OCI-LY7 (cell line): ENCODE measurements at regions not wholly inside any gene's neighbourhood (a gene's known extent, or its start where the extent isn't known, plus 50 kb on each side); places are given as distances from the start of the nearest gene placed in this dataset.

Source experiments
- BruUV-seq: library from RNA; stranded (reverse); fragments of 400-500 nt; replicated peaks from 2 replicates; lab custom pipeline; 2021; lab: Mats Ljungman, UMichigan
- CTCF ChIA-PET: fragments of 300-600 bp; sonication (Branson Sonifier 250); formaldehyde crosslinking; loops from one replicate; lab custom pipeline; 2022; ENCODE audit warnings: antibody characterized with exemption; ENCODE audit not compliant: unreplicated experiment; lab: Charles Lee
- POLR2A ChIA-PET: fragments of 300-600 bp; sonication (Branson Sonifier 250); formaldehyde crosslinking; loops from one replicate; lab custom pipeline; 2022; ENCODE audit warnings: antibody characterized with exemption; lab: Charles Lee
- DNase-seq: peaks from one replicate; pipeline ENCODE4 v3.0.0-alpha.2; 2015; ENCODE audit warnings: low spot score
- H2AFZ ChIP-seq: fragments of 200-600 bp; sonication (generic), shearing (Covaris generic); 2 replicates; pipeline ENCODE4 v1.6.1; 2014; ENCODE audit warnings: mild to moderate bottlenecking, antibody characterized with exemption, low read length, moderate library complexity
- H3K27ac ChIP-seq: fragments of 200-600 bp; sonication (generic); 2 replicates; pipeline ENCODE4 v1.5.1; 2014; ENCODE audit warnings: mixed run types, low read depth, mild to moderate bottlenecking, moderate library complexity, low read length, inconsistent platforms; ENCODE audit not compliant: poor library complexity, severe bottlenecking
- H3K36me3 ChIP-seq: fragments of 200-600 bp; sonication (generic); 2 replicates; pipeline ENCODE4 v1.6.1; 2014; ENCODE audit warnings: mild to moderate bottlenecking, antibody characterized with exemption, low read length, moderate library complexity, mixed read lengths; ENCODE audit not compliant: insufficient read depth
- H3K4me1 ChIP-seq: fragments of 200-600 bp; sonication (generic); 2 replicates; pipeline ENCODE4 v1.5.1; 2014; ENCODE audit warnings: mild to moderate bottlenecking, low read length; ENCODE audit not compliant: insufficient read depth, poor library complexity, severe bottlenecking
- H3K4me2 ChIP-seq: fragments of 200-600 bp; sonication (generic); 2 replicates; pipeline ENCODE4 v1.6.1; 2014; ENCODE audit warnings: mild to moderate bottlenecking, low read length
- H3K4me3 ChIP-seq: fragments of 200-600 bp; sonication (generic); 2 replicates; pipeline ENCODE4 v1.5.1; 2014; ENCODE audit warnings: mild to moderate bottlenecking, low read depth, low read length; ENCODE audit not compliant: poor library complexity, severe bottlenecking
- H3K79me2 ChIP-seq: fragments of 200-600 bp; sonication (generic); 2 replicates; pipeline ENCODE4 v1.6.1; 2016; ENCODE audit warnings: low read depth, mild to moderate bottlenecking, low read length, moderate library complexity, mixed read lengths; ENCODE audit not compliant: insufficient read depth
- H3K9me2 ChIP-seq: fragments of 200-600 bp; sonication (generic); 2 replicates; pipeline ENCODE4 v1.6.1; 2016; ENCODE audit warnings: mild to moderate bottlenecking, low read length, mixed read lengths; ENCODE audit not compliant: insufficient read depth
- H3K9me3 ChIP-seq: fragments of 200-600 bp; sonication (generic); 2 replicates; pipeline ENCODE4 v1.6.1; 2014; ENCODE audit warnings: mild to moderate bottlenecking, mixed run types, low read length, mixed read lengths
- H4K20me1 ChIP-seq: fragments of 200-600 bp; sonication (generic); 2 replicates; pipeline ENCODE4 v1.6.1; 2014; ENCODE audit warnings: mild to moderate bottlenecking, antibody characterized with exemption, low read length, moderate library complexity, mixed read lengths; ENCODE audit not compliant: insufficient read depth
- EZH2phosphoT487 ChIP-seq: fragments of 200-600 bp; sonication (generic); IDR thresholded peaks from 2 replicates; pipeline ENCODE4 v1.6.1; 2018; ENCODE audit warnings: low read depth, borderline replicate concordance, mild to moderate bottlenecking, mixed run types, antibody characterized with exemption, low read length, moderate library complexity, mixed read lengths
- intact Hi-C: fragments of 100-400 bp; cut with micrococcal nuclease; formaldehyde crosslinking; loops from one replicate; pipeline ENCODE4 v1.10.0; 2022; ENCODE audit not compliant: unreplicated experiment
- TF ChIP-seq, protein P1 (sequence below): fragments of 200-600 bp; sonication (generic); conservative IDR thresholded peaks from 2 replicates; pipeline ENCODE4 v1.5.1; 2014; ENCODE audit warnings: mild to moderate bottlenecking, antibody characterized with exemption, low read length, moderate library complexity, mixed read lengths

DNA sequence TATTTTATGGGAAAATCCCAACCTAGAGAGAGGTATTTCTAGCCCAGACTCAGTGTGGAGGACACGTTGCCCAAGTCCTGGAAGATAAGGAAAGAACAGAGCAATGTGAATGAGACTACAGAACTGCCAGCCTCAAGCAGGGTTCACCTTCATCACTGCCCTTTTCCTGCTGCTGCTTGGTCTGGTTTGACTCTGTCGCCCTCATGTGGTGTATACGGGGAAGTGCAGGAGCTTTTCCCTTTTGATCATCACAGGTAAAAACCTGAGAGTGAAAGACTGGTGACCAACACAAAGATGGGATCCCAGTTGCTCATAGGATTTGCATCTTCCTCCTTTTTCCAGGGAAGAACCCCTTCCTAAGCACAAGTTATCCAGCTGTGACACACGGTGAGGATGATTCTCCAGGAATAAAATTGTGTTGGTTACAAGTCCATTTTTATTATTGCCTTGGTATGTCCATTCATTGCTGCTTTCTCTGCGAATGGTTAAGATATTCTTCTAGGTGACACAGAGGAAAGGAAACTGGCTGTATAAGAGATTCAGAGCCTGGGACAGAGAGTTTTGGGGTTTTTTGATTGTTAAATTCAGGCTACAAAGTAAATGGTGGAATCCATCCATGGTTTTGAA is 89.5 kb upstream of the CD53 start:
- Histone ChIP-seq H4K20me1 (no peaks in the 10 kb centered on the region), H3K4me2 (no peak overlapping the region), H3K9me2 (no peaks in the 10 kb centered on the region), H3K4me1 (peaks cover 30% of the 10 kb centered on the region), H3K4me3 (no peak overlapping the region), H3K27ac (no peak overlapping the region), H2AFZ (no peak overlapping the region), H3K79me2 (no peaks in the 10 kb centered on the region), H3K9me3 (peaks cover 3% of the 10 kb centered on the region; the same call in 1 of the 2 replicates), H3K36me3 (no peaks in the 10 kb centered on the region; the same call in 1 of the 2 replicates)
- POLR2A ChIA-PET = interaction anchor here (0.6 to 1.0 kb wide), 3 partner anchors 88 to 221 kb away, joined by 3 read pairs; no protein-coding TSS in a partner anchor
- TF ChIP-seq, protein P1, sequence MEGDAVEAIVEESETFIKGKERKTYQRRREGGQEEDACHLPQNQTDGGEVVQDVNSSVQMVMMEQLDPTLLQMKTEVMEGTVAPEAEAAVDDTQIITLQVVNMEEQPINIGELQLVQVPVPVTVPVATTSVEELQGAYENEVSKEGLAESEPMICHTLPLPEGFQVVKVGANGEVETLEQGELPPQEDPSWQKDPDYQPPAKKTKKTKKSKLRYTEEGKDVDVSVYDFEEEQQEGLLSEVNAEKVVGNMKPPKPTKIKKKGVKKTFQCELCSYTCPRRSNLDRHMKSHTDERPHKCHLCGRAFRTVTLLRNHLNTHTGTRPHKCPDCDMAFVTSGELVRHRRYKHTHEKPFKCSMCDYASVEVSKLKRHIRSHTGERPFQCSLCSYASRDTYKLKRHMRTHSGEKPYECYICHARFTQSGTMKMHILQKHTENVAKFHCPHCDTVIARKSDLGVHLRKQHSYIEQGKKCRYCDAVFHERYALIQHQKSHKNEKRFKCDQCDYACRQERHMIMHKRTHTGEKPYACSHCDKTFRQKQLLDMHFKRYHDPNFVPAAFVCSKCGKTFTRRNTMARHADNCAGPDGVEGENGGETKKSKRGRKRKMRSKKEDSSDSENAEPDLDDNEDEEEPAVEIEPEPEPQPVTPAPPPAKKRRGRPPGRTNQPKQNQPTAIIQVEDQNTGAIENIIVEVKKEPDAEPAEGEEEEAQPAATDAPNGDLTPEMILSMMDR = peak; percentile 97
- no peak for TF ChIP-seq EZH2phosphoT487
- CTCF ChIA-PET = interaction anchor here (1.4 to 1.7 kb wide), 2 partner anchors 18 to 46 kb away, joined by 5 to 6 read pairs; no protein-coding TSS in a partner anchor
- intact Hi-C loops = loop anchor here (1.0 to 10.0 kb wide), 8 partner anchors 47 to 579 kb away; partner anchors contain the start of gene KCNA3
- BruUV-seq = no TSS peak
- DNase-seq = peak; percentile 81

DNA sequence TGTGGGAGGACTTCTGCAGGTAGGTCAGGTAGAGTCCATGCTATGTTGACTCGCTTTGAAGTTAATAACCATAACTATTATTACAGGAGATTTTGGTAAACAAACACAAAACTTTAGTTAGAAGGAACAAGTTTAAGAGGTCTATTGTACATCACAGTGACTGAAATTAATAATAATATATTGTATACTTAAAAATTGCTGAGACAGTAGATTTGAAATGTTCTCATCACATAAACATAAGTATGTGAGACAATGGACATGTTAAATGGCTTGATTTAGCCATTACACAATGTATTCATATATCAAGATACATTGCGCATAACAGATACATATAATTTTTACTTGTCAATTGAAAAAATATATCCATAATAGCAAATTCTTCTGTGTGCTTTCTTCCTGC is 91.4 kb upstream of the CD53 start:
- no peak overlapping the region for H3K4me2 ChIP-seq
- no peak overlapping the region for H3K4me3 ChIP-seq
- H3K36me3 ChIP-seq = no peaks in the 10 kb centered on the region
- DNase-seq = no peak
- no peaks in the 10 kb centered on the region for H3K9me2 ChIP-seq
- H3K27ac ChIP-seq = no peak overlapping the region
- H2AFZ ChIP-seq = no peak overlapping the region
- TF ChIP-seq EZH2phosphoT487 = no peak
- TF ChIP-seq, protein P1 = no peak
- intact Hi-C loops = loop anchor here (1.0 to 10.0 kb wide), 4 partner anchors 109 to 577 kb away; partner anchors contain the start of gene KCNA3
- H3K4me1 ChIP-seq = peaks cover 11% of the 10 kb centered on the region
- CTCF ChIA-PET = interaction anchor here (0.6 to 1.7 kb wide), 10 partner anchors 16 to 261 kb away, joined by 3 to 11 read pairs (median 5); no protein-coding TSS in a partner anchor
- no peaks in the 10 kb centered on the region for H3K79me2 ChIP-seq
- POLR2A ChIA-PET = no interaction called here
- H4K20me1 ChIP-seq = no peaks in the 10 kb centered on the region
- BruUV-seq = no TSS peak
- no peaks in the 10 kb centered on the region for H3K9me3 ChIP-seq
